ENCODE measurements at regions not wholly inside any gene's neighbourhood (a gene's known extent, or its start where the extent isn't known, plus 50 kb on each side); places are given as distances from the start of the nearest gene placed in this dataset.

DNA sequence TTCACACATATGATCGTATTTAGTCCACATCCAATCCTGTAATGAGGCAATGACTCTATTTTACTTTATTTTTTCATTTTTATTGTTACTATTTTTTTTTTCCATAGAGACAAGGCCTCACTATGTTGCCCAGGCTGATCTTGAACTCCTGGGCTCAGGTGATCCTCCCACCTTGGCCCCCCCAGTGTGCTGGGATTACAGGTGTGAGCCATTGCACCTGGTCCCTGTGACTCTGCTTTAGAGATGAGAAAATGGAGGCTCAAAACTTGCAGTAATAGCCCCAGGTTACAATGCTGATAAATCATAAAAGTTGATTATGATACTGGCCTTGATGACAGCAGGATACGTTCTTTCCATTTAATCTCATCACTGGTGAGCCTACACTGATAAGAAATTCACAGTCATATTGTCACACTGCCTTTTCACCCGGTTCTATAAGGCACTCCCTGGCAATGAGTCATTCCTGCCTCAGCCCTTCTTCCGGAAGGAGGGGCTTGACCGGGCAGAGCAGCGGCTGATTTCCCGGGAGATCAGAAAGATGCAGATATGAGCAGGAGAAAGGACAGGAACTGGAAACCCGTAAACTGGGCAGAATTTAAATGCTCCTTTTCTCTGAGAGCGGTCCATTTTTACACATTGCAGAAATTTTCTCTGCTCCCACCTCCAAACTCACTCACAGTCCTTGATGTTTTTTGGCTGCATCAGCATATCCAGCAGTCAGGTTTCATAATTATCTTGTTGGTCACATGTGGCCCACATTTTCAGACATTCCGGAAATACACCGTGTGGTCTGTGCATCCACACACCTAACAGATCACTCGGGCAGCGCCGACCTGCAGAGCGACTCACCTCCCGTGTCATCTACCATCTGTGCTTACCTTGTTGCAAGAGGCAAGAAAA, 616.4 kb downstream of the EFNB2 start:
- DNase-seq = no peak
- intact Hi-C loops (cut with DNase I) = no loop called here

DNA sequence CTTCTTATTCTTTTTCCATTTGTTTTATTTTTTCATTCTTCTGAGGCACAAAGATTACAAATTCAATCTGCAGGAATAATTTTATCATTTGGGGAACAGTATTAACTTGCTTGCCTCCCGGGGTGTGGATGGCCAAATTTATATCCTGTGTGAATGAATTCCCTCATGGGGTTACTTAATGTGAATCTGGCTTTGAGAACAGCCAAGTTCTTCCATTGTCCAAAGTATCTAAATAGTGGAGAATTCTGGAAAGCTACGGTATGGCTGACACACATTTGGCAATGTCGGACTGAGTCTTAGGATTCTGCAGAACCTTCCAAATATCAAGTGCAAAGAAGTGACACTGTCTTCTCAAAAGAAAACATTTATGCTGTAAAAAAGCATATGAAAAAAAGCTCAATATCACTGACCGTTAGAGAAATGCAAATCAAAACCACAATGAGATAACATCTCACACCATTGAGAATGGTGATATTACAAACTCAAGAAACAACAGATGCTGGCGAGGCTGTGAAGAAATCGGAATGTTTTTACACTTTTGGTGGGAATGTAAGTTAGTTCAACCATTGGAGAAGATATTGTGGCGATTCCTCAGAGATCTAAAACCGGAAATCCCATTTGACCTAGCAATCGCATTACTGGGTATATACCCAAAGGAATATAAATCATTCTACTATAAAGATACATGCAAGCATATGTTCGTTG, 620.2 kb downstream of the EFNB2 start:
- DNase-seq = no peak
- intact Hi-C loops (cut with DNase I) = no loop called here

DNA sequence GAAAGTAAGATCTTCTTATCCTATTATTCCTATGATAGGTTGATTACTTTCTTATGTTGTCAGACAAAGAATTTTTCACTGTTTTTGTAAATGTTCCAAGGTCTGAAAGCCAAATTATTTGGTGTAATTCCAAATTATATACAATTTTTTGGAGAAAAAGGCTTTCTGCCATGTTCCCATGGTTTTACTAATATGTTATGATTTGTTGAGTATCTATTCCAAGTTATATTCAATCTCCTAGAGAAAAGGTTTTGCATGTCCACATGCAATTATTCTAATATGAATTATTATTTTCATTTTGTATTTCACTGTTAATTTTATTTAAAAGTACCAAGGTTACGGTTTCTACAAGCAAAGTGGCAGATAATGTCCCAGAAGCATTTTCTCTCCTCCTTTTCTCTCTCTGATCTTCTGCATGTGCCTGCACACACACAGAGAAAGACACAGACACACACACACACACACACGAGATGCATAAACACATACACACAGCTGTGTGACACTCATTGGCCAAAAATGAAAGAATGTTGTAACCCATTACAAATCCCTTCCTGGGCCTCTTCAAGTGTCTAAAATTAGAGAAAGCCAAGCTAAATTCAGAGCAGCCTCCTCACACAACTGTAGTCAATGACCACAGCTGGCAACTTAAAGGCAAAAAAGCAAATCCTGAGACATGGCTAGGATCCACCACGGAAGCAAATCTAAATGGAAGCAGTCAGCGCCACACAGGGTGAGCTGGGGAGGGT, 621.0 kb downstream of the EFNB2 start:
- intact Hi-C loops (cut with DNase I) = no loop called here
- DNase-seq = no peak

DNA sequence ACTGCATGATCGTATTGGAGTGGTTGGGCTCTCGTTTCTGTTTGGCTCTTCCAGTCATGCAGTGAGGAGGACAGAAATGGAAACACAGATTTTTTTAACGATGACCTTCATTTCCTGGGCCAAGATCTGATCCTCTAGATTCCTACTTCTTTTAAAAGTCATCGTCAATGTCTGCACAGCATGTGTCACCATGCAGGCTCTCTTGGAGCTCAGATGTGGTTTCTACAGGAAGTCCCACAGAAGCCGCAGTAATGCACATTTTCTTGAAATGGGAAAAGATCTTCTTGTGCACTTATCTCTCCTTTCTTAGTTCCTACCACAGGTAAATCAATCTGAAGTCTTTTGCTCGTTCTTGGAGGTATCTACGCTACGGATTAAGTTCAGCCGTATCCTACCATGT, 626.9 kb downstream of the EFNB2 start:
- intact Hi-C loops (cut with DNase I) = no loop called here

DNA sequence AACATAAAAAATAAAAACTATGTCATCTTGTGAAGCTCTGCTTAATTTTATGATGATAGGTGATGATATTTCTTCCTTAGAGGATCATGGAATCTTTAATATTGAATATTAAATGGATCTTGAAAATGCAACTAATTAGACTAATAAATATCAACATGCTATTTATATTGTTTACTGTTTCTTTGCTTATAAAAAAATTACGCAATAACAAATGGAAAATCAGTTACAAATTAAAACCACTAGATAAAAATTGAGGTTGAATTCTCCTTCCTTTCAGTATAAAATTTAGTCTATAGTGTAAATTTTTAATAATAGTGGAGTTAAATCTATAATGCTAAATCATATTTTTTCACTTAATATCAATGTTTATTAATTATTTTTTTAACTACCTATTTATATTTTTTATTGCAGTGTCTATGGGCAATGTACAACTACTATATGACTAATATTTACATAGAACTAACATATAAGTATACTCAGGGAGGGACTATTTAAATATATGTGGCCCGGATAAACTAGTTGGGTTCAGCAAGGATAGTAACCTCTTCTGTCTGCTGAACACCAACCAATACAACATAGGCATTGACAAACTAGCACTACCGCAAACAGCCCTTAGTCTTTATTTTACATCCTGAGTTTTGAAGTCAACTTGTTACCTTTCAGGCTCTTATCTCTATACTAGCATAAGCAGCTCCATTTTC, 628.0 kb downstream of the EFNB2 start:
- DNase-seq = no peak
- intact Hi-C loops (cut with DNase I) = no loop called here

More for the DNA sequence above, 626.9 kb downstream of the EFNB2 start:
- DNase-seq = no peak

DNA sequence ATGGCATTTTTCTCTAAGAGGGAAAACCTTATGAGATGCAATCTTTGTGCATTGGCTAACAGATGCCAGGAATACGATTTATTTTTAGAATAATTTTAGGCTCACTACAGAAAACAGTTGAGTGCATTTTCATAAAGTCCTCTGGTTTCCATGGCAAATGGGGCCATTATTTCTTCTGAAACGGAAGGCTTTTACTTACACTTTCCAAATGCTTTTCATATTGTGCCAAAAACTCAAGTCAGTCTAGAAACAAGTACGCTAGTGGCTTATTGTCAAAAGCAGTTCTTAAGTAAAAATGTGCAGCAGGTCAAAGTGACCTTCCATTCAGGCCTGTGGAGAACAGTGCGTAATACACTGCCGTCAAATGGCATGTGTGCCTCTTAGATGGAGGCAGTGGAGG, 628.7 kb downstream of the EFNB2 start:
- intact Hi-C loops (cut with DNase I) = no loop called here
- DNase-seq = no peak

DNA sequence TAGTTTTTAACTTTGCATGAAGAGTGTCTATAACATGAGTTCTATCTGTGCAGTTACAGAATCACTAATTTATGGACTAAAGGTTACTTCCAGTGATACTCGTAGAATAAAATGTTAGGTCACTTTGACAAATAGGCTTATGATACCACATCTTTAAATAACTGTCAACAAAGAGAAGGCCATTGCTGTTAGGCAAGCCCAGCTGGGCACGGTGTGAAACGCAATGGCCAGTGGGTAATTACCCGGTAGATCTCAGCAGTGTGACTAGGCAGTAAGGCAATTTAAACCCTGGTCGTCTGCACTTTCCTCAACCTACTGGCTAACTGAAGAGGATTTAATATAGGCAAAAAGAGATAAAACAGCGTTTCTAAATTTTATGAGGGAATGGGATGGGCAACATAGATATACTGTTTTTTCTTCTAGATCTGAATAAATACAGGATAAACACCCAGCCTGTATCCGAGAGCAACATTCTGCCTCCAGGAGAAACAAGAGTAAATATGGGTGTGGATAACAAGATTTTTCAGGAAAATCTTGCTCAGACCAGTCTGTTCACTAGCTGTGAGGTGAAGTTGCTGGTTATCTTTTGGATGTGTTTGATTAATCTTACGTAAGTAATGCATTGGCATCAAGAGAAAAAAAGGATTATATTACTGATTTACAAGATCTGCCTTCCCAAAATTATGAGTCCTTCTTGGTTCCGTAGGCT, 631.3 kb downstream of the EFNB2 start:
- intact Hi-C loops (cut with DNase I) = no loop called here
- no peak for DNase-seq

DNA sequence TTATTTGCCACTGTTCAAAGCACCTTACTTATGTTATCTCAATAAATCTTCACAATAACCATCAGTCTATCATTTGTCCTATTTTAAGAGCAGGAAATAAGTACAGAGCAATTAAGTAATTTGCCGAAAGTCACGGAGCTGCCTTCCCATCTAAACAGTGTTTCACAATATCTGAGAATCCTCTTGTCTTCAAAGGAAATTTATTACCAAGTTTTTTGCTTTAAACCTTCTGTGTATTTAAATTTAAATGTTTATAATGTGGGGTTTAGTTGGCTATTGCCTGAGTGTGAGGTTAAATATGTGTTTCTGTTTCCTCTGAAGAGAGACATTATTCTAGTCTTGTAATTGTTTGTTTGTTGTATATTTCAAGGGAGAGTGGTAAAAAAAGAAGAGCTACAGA, 633.1 kb downstream of the EFNB2 start:
- intact Hi-C loops (cut with DNase I) = no loop called here
- DNase-seq = no peak

DNA sequence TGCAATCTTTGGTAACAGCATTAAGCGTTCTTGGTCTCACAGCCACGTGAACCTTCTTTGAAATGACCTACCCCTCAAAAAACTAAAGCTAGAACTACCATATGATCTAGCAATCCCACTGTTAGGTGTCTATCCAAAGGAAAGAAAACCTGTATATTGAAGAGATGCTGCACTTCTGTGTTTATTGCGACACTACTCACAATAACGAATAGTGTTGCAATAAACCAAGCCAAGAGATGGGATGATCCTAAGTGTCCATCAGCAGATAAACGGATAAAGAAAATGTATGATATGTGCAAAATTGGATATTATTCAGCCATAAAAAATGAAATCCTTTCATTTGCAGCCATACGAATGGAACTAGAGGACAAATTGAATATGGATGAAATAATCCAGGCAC, 637.9 kb downstream of the EFNB2 start:
- intact Hi-C loops (cut with DNase I) = no loop called here
- no peak for DNase-seq

DNA sequence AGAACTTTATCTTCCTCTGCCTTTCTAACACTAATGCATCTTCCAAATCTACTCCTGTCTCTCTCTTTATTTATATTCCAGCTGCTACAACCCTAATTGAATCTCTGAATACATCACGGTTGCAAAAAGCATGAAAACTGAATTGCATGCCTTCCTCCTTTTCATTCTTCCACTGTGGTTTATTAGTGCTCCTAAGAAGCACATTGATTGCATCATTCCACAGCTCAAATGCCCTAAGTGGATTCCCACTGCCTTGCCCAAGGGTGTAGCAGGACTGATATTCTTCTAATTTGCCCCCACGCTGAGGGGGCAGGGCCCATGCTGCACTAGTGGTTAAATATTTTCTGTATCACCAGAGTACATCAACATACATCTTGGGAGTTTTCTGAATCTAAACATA, 640.8 kb downstream of the EFNB2 start:
- DNase-seq = no peak
- intact Hi-C loops (cut with DNase I) = no loop called here

DNA sequence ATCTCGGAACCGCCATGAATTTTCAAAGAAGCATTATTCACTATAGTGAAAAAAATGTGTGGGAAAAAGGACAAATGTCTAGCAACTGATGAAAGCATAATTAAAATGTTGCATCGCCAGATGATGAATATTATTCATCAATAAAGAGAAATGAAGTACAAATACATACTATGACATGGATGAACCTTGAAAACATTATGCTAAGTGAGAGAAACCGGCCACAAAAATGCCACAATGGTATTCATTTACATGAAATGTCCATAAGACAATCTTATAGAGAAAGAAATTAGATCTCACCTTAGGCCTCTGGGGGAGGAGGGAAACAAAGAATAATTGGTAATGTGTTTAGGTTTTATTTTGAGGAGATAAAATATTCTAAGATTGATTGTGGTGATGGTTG, 645.0 kb downstream of the EFNB2 start:
- DNase-seq = no peak
- intact Hi-C loops (cut with DNase I) = no loop called here

DNA sequence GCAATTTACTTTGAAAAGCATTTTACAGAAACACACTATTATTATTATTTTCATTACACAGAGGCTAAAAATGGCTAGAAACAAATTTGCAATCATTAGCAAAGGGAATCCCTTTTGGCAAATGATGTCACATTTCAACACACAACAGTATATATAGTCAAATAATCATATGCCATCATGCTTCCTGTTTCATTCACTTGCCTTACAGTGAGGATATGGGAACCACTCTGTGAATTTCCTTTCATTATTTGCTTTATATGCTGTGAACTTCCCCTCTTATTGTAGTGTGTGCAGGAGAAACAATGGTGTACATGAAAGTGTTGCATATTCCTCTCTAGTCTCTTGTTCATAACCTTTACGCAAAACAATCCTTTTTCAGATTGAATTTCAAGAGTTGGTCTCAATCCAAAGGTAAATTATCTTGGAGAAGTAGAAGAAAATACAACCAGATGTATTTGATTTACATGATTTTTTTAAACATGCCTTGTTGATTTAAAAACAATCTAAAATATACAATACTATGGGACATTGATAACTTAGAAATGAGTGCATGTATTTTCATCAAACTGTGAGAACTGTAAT, 657.3 kb downstream of the EFNB2 start:
- intact Hi-C loops (cut with DNase I) = no loop called here
- no peak for DNase-seq

DNA sequence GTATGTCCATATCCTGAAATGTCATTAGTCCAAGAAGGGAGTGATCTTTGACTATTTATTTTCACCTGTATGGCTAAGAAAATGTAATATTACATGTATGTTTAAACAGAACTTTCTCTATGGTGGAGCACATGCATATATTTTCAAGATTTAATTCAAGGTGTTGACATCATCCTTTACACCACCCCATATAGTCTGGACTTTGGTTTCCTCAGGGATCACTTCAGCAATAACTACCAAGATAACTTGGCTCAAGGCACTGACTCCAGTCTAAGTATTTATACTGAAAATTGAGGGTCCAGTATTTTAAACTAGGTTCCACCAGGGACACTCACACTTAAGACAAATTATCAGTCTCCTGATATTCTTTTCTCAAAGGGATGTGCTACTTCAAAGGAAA, 660.6 kb downstream of the EFNB2 start:
- intact Hi-C loops (cut with DNase I) = no loop called here
- DNase-seq = no peak

DNA sequence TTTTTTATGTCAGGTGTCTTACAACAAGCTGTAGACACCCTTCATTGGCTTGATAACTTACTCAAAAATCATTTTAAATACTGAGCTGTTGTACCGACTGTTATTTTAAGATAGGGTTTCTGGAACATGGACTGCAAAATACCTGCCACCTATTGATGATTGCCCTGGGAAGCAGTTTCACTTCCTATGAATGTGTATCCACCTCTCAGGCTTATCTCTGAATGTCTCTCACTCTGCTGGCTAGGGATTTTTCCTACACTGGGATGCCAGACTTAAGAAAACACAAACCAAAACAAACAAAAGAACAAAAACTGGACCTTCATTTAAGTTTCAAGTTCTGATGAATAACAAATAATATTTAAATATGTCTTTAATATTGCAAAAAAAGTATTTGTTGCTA, 663.7 kb downstream of the EFNB2 start:
- no peak for DNase-seq
- intact Hi-C loops (cut with DNase I) = no loop called here

DNA sequence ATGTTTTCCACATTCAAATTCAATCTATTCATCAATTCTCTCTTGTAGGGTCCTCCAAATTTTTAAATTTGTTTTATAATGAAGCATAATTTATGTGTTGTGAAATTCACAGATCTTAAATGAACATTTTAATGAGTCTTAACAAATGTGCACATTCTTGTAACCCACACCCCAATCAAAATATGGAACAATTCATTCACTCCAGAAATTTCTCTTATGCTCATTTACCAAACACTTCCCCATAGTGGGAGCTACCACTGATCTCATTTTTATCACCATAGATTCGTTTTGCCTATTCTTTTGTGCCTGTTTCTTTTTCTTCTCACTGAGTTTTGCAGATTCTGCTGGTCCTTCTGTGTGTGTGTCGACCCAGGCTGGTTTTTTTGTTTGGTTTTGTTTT, 664.1 kb downstream of the EFNB2 start:
- intact Hi-C loops (cut with DNase I) = no loop called here
- DNase-seq = no peak

DNA sequence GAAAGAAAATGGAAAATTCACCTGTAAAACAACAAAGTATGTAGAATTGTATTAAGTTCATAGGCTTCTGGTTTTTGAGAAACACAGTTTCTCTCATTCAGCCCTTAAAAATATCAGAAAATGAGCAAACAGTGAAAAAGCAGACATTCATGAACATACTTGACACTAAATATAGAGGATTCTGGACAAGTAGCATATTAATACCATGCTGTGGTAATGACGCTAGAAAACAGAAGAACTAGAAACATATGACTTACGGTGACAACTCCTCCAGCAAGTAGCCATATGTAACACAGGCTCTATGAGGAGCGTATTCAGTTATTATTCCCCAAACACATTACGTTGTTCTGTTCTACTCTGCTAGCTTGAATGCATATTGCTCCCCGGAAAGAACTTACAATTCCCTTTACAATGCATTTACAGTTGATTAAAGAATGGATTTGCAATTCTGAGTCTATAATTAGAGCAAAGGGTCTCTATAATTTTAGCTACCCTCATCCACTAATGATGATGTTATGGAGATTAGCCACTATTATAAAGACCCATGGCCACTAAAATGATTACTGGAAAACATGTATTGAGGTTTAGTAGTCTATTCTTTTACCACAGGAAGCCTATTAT, 672.1 kb downstream of the EFNB2 start:
- no peak for DNase-seq
- intact Hi-C loops (cut with DNase I) = no loop called here

DNA sequence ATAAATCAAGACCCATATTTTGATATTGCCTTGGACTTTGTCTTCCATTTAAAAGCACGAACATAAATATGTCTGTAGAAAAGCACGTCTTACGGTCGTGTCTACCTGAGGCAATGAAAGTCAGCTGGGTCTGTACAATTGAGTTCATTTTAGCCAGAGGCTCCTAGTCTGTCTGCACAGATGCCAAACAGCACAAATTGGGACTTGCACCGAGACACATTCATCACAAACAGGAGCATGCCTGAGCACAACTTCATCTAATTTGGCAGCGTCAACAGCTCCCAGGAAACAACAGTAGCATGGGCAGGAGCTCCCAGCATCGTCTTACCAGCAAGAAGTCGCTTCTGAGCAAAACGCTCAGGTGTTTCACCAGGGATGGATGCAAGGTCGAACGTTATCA, 687.0 kb downstream of the EFNB2 start:
- no peak for DNase-seq
- intact Hi-C loops (cut with DNase I) = no loop called here

DNA sequence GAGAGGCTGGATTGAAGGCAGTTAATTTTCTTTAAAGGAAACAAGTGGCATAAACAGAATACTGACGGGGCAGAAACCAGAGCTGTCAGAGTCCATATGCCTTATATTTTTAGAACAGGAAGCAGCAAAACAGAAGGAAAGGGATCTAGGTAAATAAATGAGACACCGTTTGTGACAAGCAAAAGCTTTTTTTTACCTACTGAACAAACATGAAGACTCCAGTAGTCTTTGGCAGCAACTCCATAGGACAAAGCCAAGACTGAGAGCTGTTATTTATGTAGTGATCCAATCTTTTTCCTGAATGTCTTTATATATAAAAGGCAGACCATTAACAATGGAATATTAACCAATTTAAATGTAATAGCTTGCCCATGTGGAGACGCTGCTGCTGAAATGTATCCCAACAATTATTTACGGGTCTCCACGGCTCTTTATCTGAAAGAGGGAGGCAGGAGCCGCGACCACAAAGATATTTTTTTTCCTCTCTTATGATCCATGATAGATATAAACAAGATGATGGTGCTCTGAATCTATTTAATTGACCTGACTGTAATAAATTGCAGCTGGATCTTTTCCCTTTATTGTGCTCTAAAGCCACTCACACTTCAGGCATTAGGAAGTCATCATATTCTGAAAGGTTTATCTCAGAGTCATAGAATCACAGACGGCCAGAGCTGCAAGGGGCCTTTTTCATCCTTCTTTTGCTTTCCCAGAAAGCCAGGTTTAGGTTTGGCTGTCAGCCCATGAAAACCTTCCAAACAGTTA, 687.8 kb downstream of the EFNB2 start:
- DNase-seq = no peak
- intact Hi-C loops (cut with DNase I) = no loop called here

DNA sequence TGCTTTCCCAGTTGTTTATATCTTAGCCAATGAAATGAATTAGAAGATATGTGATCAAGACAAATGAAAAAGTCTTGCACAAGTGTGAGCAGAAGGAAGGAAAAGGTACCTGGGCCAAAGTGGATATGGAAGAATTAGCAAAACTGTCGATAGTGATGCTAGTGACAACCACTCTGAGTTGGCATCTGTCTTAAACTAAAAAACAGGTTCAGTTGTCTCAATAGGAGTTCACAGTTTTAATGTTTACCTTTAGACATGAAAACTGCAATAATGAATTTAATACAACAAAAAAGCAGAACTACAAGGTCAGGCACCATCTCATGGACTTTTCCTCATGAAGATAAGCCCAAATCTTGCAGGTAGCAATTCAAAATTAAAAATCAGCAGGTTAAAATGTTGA, 688.5 kb downstream of the EFNB2 start:
- intact Hi-C loops (cut with DNase I) = no loop called here

More for the DNA sequence above, 688.5 kb downstream of the EFNB2 start:
- DNase-seq = no peak

Measured in posterior cingulate gyrus (tissue), 11 donors.